H1 (cell line): ENCODE measurements at regions not wholly inside any gene's neighbourhood (a gene's known extent, or its start where the extent isn't known, plus 50 kb on each side); places are given as distances from the start of the nearest gene placed in this dataset.

ENCODE experiments used
- CTCF ChIA-PET: fragments of 300-600 bp; sonication (Branson Sonifier 250); formaldehyde crosslinking; loops from one replicate; lab custom pipeline; 2021; ENCODE audit not compliant: partially characterized antibody; lab: Charles Lee
- POLR2A ChIA-PET: fragments of 300-600 bp; sonication (Branson Sonifier 250); formaldehyde crosslinking; loops from one replicate; lab custom pipeline; 2021; ENCODE audit warnings: inconsistent platforms; ENCODE audit not compliant: partially characterized antibody; lab: Charles Lee
- DNase-seq, 2 experiments: peaks; one replicate each; pipeline versions ENCODE4 v3.0.0 to v3.0.0-alpha.2; 2010 to 2022; ENCODE audit warnings: low spot score in 2 of 2, low read depth in 1 of 2, mixed read lengths in 1 of 2
- FAIRE-seq: peaks from 2 replicates; lab custom pipeline; 2011; peaks lifted over from hg19 to GRCh38; lab: Jason Lieb, UNC
- H2AFZ ChIP-seq: 2 replicates; pipeline ENCODE4 v1.8.1; 2012; ENCODE audit warnings: low read length, inconsistent platforms
- H2AK5ac ChIP-seq: 2 replicates; pipeline ENCODE4 v1.6.1; 2013; ENCODE audit warnings: low read depth, low read length
- H2BK120ac ChIP-seq: replicated peaks from 2 replicates; pipeline ENCODE3; 2013; ENCODE audit warnings: low read depth, low read length, inconsistent platforms
- H2BK12ac ChIP-seq: 2 replicates; pipeline ENCODE4 v1.6.1; 2013; ENCODE audit warnings: low read depth, low read length
- H2BK15ac ChIP-seq: 2 replicates; pipeline ENCODE4 v1.6.1; 2013; ENCODE audit warnings: low read length
- H2BK20ac ChIP-seq: 2 replicates; pipeline ENCODE4 v1.6.1; 2013; ENCODE audit warnings: low read length
- H2BK5ac ChIP-seq: 2 replicates; pipeline ENCODE4 v1.6.1; 2013; ENCODE audit warnings: low read depth, low read length
- H3K14ac ChIP-seq: 2 replicates; pipeline ENCODE4 v1.6.1; 2013; ENCODE audit warnings: inconsistent platforms; ENCODE audit not compliant: insufficient read length
- H3K18ac ChIP-seq: 2 replicates; pipeline ENCODE4 v1.6.1; 2013; ENCODE audit warnings: low read length; ENCODE audit errors: extremely low read depth
- H3K23ac ChIP-seq: 2 replicates; pipeline ENCODE4 v1.6.1; 2013; ENCODE audit warnings: inconsistent platforms; ENCODE audit not compliant: insufficient read length
- H3K23me2 ChIP-seq: 2 replicates; pipeline ENCODE4 v1.6.1; 2013; ENCODE audit warnings: low read depth, low read length
- H3K27ac ChIP-seq: 2 replicates; pipeline ENCODE4 v1.6.1; 2011; ENCODE audit warnings: low read depth, low read length, inconsistent platforms
- H3K27me3 ChIP-seq, 4 experiments: replicated peaks in 1 of 4; 1 replicate in 1 of 4; 2 replicates in 3 of 4; pipeline versions ENCODE4 v1.6.1 to v1.8.1; 2011 to 2013; ENCODE audit warnings: low read length in 3 of 4, mild to moderate bottlenecking in 3 of 4, inconsistent platforms in 2 of 4, mixed read lengths in 2 of 4, moderate library complexity in 1 of 4; ENCODE audit not compliant: control insufficient read depth in 3 of 4, insufficient read depth in 3 of 4; ENCODE audit errors: extremely low read depth in 1 of 4
- H3K36me3 ChIP-seq, 4 experiments: 2 replicates each; pipeline versions ENCODE4 v1.6.1 to v1.8.1; 2011 to 2013; ENCODE audit warnings: mild to moderate bottlenecking in 4 of 4, low read length in 3 of 4, moderate library complexity in 2 of 4, control low read depth in 1 of 4, inconsistent platforms in 1 of 4; ENCODE audit not compliant: insufficient read depth in 4 of 4, control insufficient read depth in 2 of 4
- H3K4ac ChIP-seq: replicated peaks from 2 replicates; pipeline ENCODE3; 2013; ENCODE audit warnings: low read length, low read depth, mixed read lengths, inconsistent platforms; ENCODE audit not compliant: insufficient read length
- H3K4me1 ChIP-seq, 4 experiments: replicated peaks in 1 of 4; 1 replicate in 1 of 4; 2 replicates in 3 of 4; pipeline versions ENCODE4 v1.6.1 to v1.8.1; 2011 to 2013; ENCODE audit warnings: low read length in 3 of 4, inconsistent platforms in 2 of 4, mixed read lengths in 1 of 4; ENCODE audit not compliant: insufficient read depth in 4 of 4, control insufficient read depth in 3 of 4
- H3K4me2 ChIP-seq, 2 experiments: 2 replicates each; pipeline versions ENCODE4 v1.6.1 to v1.8.1; 2011 to 2013; ENCODE audit warnings: low read depth in 2 of 2, low read length in 2 of 2, control low read depth in 1 of 2, inconsistent platforms in 1 of 2, mild to moderate bottlenecking in 1 of 2; ENCODE audit not compliant: insufficient read depth in 1 of 2
- H3K4me3 ChIP-seq, 4 experiments: fragments of 200-600, 300-600 bp in 1 of 4; sonication (generic), shearing (Covaris generic), sonication (Bioruptor Twin) in 1 of 4; 2 replicates each; pipeline versions ENCODE4 v1.5.1 to v1.8.1; 2011 to 2016; ENCODE audit warnings: low read length in 4 of 4, low read depth in 3 of 4, control low read depth in 2 of 4, inconsistent platforms in 2 of 4, mild to moderate bottlenecking in 2 of 4, mixed read lengths in 1 of 4, moderate library complexity in 1 of 4; ENCODE audit not compliant: insufficient read depth in 2 of 4; ENCODE audit errors: extremely low read depth in 1 of 4
- H3K56ac ChIP-seq: replicated peaks from 2 replicates; pipeline ENCODE3; 2013; ENCODE audit warnings: low read depth, mild to moderate bottlenecking, mixed read lengths, low read length, inconsistent platforms; ENCODE audit not compliant: insufficient read length
- H3K79me1 ChIP-seq: 2 replicates; pipeline ENCODE4 v1.6.1; 2013; ENCODE audit warnings: low read depth, low read length, control low read depth
- H3K79me2 ChIP-seq, 2 experiments: 2 replicates each; pipeline versions ENCODE4 v1.6.1 to v1.8.1; 2012 to 2013; ENCODE audit warnings: low read length in 2 of 2, mild to moderate bottlenecking in 2 of 2, inconsistent platforms in 1 of 2; ENCODE audit not compliant: insufficient read depth in 2 of 2, control insufficient read depth in 1 of 2
- H3K9ac ChIP-seq, 4 experiments: replicated peaks in 1 of 4; 1 replicate in 1 of 4; 2 replicates in 3 of 4; pipeline versions ENCODE4 v1.6.1 to v1.8.1; 2011 to 2013; ENCODE audit warnings: low read depth in 3 of 4, low read length in 3 of 4, control low read depth in 2 of 4, mild to moderate bottlenecking in 2 of 4, moderate library complexity in 2 of 4, inconsistent platforms in 1 of 4; ENCODE audit errors: extremely low read depth in 1 of 4
- H3K9me3 ChIP-seq, 2 experiments: 2 replicates each; pipeline versions ENCODE4 v1.6.1 to v1.8.1; 2012 to 2013; ENCODE audit warnings: mild to moderate bottlenecking in 2 of 2, moderate library complexity in 2 of 2, control low read depth in 1 of 2, inconsistent platforms in 1 of 2, low read depth in 1 of 2, low read length in 1 of 2, mixed read lengths in 1 of 2; ENCODE audit not compliant: insufficient read depth in 2 of 2
- H4K20me1 ChIP-seq, 2 experiments: replicated peaks in 1 of 2; 2 replicates each; pipeline versions ENCODE3 to v1.8.1; 2011 to 2013; ENCODE audit warnings: inconsistent platforms in 2 of 2, low read length in 2 of 2, mild to moderate bottlenecking in 1 of 2; ENCODE audit not compliant: insufficient read depth in 2 of 2, control insufficient read depth in 1 of 2
- H4K5ac ChIP-seq: 2 replicates; pipeline ENCODE4 v1.6.1; 2013; ENCODE audit warnings: low read length, low read depth, mixed read lengths, inconsistent platforms; ENCODE audit not compliant: insufficient read length
- H4K8ac ChIP-seq: 2 replicates; pipeline ENCODE4 v1.8.0; 2013; ENCODE audit warnings: mild to moderate bottlenecking, moderate library complexity, low read length, inconsistent platforms; ENCODE audit not compliant: insufficient read depth; ENCODE audit errors: extremely low read depth
- H4K91ac ChIP-seq: replicated peaks from 2 replicates; pipeline ENCODE3; 2013; ENCODE audit warnings: low read length, mixed read lengths, inconsistent platforms; ENCODE audit not compliant: insufficient read length
- BCL11A ChIP-seq, 2 experiments: IDR thresholded peaks; one replicate each; pipeline ENCODE4 v1.6.1; 2011; ENCODE audit warnings: low read depth in 2 of 2, low read length in 2 of 2, mild to moderate bottlenecking in 2 of 2
- CBX5 ChIP-seq: fragments of 300-800, 300-1000 bp; sonication (generic); IDR thresholded peaks from 2 replicates; pipeline ENCODE4 v1.7.1; 2016; ENCODE audit warnings: antibody characterized with exemption, low read length, low read depth
- CTBP2 ChIP-seq: IDR thresholded peaks from 2 replicates; pipeline ENCODE4 v1.7.0; 2011; ENCODE audit warnings: borderline replicate concordance, mild to moderate bottlenecking, moderate library complexity, mixed read lengths, low read length; ENCODE audit not compliant: insufficient read depth, insufficient read length
- FOSL1 ChIP-seq: IDR thresholded peaks from 2 replicates; pipeline ENCODE4 v1.6.1; 2011; ENCODE audit warnings: mild to moderate bottlenecking, low read depth, low read length, moderate library complexity; ENCODE audit not compliant: insufficient read depth
- KDM5A ChIP-seq: fragments of 200-600 bp; IDR thresholded peaks from 2 replicates; pipeline ENCODE4 v1.7.1; 2012; ENCODE audit warnings: mild to moderate bottlenecking, low read length, inconsistent platforms, mixed read lengths
- RAD21 ChIP-seq, 2 experiments: IDR thresholded peaks in 1 of 2; conservative IDR thresholded peaks in 1 of 2; 2 replicates each; pipeline ENCODE4 v1.6.1; 2011; ENCODE audit warnings: low read depth in 2 of 2, low read length in 2 of 2, improper control_type of control experiment in 1 of 2, inconsistent platforms in 1 of 2, mild to moderate bottlenecking in 1 of 2, moderate library complexity in 1 of 2
- SAP30 ChIP-seq: fragments of 300-600 bp; sonication (generic); IDR thresholded peaks from 2 replicates; pipeline ENCODE4 v1.7.1; 2012; ENCODE audit warnings: low read length, moderate library complexity, mild to moderate bottlenecking, inconsistent platforms; ENCODE audit not compliant: insufficient read depth, insufficient replicate concordance
- SIN3A ChIP-seq, 2 experiments: IDR thresholded peaks in 1 of 2; conservative IDR thresholded peaks in 1 of 2; 2 replicates each; pipeline ENCODE4 v1.6.1; 2011 to 2012; ENCODE audit warnings: low read length in 2 of 2, improper control_type of control experiment in 1 of 2, low read depth in 1 of 2, mild to moderate bottlenecking in 1 of 2
- SP4 ChIP-seq: IDR thresholded peaks from 2 replicates; pipeline ENCODE4 v1.6.1; 2012; ENCODE audit warnings: low read length, inconsistent platforms
- TAF1 ChIP-seq: IDR thresholded peaks from 2 replicates; pipeline ENCODE4 v1.6.1; 2011; ENCODE audit warnings: mild to moderate bottlenecking, low read depth, low read length
- TAF7 ChIP-seq: optimal IDR thresholded peaks from 2 replicates; pipeline ENCODE3; 2011; ENCODE audit warnings: low read depth, mild to moderate bottlenecking, inconsistent platforms, low read length, moderate library complexity, borderline replicate concordance
- USF2 ChIP-seq: IDR thresholded peaks from 2 replicates; pipeline ENCODE4 v1.6.1; 2011; ENCODE audit warnings: low read length, improper control_type of control experiment
- ZNF274 ChIP-seq: IDR thresholded peaks from 2 replicates; pipeline ENCODE4 v1.7.0; 2012; ENCODE audit warnings: low read length, borderline replicate concordance; ENCODE audit errors: extremely low read depth
- WGBS, 2 experiments: shearing (Covaris generic) in 1 of 2; methylation state at CpG; one replicate each; pipeline versions ENCODE4 v1.1.6 to v1.1.7; 2013 to 2015; ENCODE audit warnings: low lambda C conversion rate in 2 of 2, mixed read lengths in 2 of 2, inconsistent platforms in 1 of 2, low coverage in 1 of 2, missing lambda C conversion rate in 1 of 2; ENCODE audit not compliant: insufficient replicate concordance in 2 of 2, insufficient coverage in 1 of 2, insufficient read length in 1 of 2; ENCODE audit errors: extremely low coverage in 1 of 2, missing lambda C conversion rate in 1 of 2; 5-methylcytosine and 5-hydroxymethylcytosine counted together

- FAIRE-seq (no peak), DNase-seq (no peak)
- no peak overlapping the region for H3K4ac ChIP-seq
- H3K27me3 ChIP-seq = peaks cover 0 to 3% (median 0%) of the 10 kb centered on the region in 4 experiments; a peak in 2 of 7 replicates
- POLR2A ChIA-PET = no interaction called here
- H3K27ac ChIP-seq = no peak overlapping the region
- no peak overlapping the region for H3K9ac ChIP-seq
- H4K20me1 ChIP-seq = no peaks in the 10 kb centered on the region
- no peaks in the 10 kb centered on the region for H3K9me3 ChIP-seq
- H3K23me2 ChIP-seq = no peaks in the 10 kb centered on the region
- H4K91ac ChIP-seq = no peak overlapping the region
- no peaks in the 10 kb centered on the region for H3K36me3 ChIP-seq
- H3K23ac ChIP-seq = no peak overlapping the region
- peaks cover 0 to 3% of the 10 kb centered on the region in 2 experiments; a peak in 1 of 4 replicates for H3K79me2 ChIP-seq
- H4K5ac ChIP-seq = no peak overlapping the region
- no peak overlapping the region for H3K4me3 ChIP-seq
- H2BK15ac ChIP-seq = no peak overlapping the region
- H3K4me1 ChIP-seq = no peaks in the 10 kb centered on the region; a peak in 1 of 7 replicates
- no peak overlapping the region for H3K56ac ChIP-seq
- H2BK12ac ChIP-seq = no peak overlapping the region
- no peak overlapping the region for H3K18ac ChIP-seq
- H2BK120ac ChIP-seq = no peak overlapping the region
- no peak overlapping the region for H2AK5ac ChIP-seq
- no peak overlapping the region for H3K4me2 ChIP-seq
- no peak overlapping the region for H2BK5ac ChIP-seq
- WGBS, 2 experiments = 81% methylated on average over 1 of the region's 1 CpG; no CpG with 5 or more reads in 1 of the 2 experiments
- H3K14ac ChIP-seq = no peak overlapping the region
- H2AFZ ChIP-seq = no peak overlapping the region
- no peaks in the 10 kb centered on the region for H3K79me1 ChIP-seq
- CTCF ChIA-PET = no interaction called here
- no peak overlapping the region for H4K8ac ChIP-seq
- no peak overlapping the region for H2BK20ac ChIP-seq
- TF ChIP-seq SP4 (no peak), SAP30 (no peak), RAD21 (IDR thresholded peaks at IDR 0.05 in 1 of 2, conservative IDR thresholded peaks at IDR 0.05 in 1 of 2; ENCODE audit: low read depth in 2 of 2, low read length in 2 of 2) (no peak), CBX5 (no peak), USF2 (no peak), ZNF274 (no peak), FOSL1 (no peak), CTBP2 (no peak), TAF7 (no peak), SIN3A (conservative IDR thresholded peaks at IDR 0.05 in 1 of 2, IDR thresholded peaks at IDR 0.05 in 1 of 2; ENCODE audit: low read depth in 1 of 2, low read length in 2 of 2) (no peak), TAF1 (no peak), BCL11A (IDR thresholded peaks at IDR 0.05; ENCODE audit: low read depth in 2 of 2, low read length in 2 of 2) (no peak), KDM5A (no peak)
These were observed 421.7 kb downstream of the CDK5RAP2 start for GRCh38 chr9:120158221-120158620.
